ENCODE measurements at regions not wholly inside any gene's neighbourhood (a gene's known extent, or its start where the extent isn't known, plus 50 kb on each side); places are given as distances from the start of the nearest gene placed in this dataset.

- DNase-seq (ENCODE audit: low read depth, low spot score), result no peak
- peak overlapping the region; percentile 100 for H3K27ac ChIP-seq
- peak overlapping the region; percentile 24 for H3K9ac ChIP-seq (ENCODE audit: insufficient read length)
- no peaks in the 10 kb centered on the region for H3K9me3 ChIP-seq (ENCODE audit: low read depth, low read length)
- TF ChIP-seq FOXP2 (optimal IDR thresholded peaks at IDR 0.05; ENCODE audit: control extremely low read depth, extremely low read length, insufficient read depth) (no peak), EZH2 (IDR thresholded peaks at IDR 0.05) (no peak), POLR2AphosphoS5 (IDR thresholded peaks at IDR 0.05; ENCODE audit: borderline replicate concordance, low read depth, low read length) (no peak)
- H3K36me3 ChIP-seq (ENCODE audit: insufficient read depth, low read length), result peaks cover 79% of the 10 kb centered on the region
- H3K4me3 ChIP-seq, result peak overlapping the region; percentile 39; the same call in 1 of the 2 replicates
Observed at GRCh38 chr1:198893763-198894444, 255.1 kb downstream of the PTPRC start.

DNA sequence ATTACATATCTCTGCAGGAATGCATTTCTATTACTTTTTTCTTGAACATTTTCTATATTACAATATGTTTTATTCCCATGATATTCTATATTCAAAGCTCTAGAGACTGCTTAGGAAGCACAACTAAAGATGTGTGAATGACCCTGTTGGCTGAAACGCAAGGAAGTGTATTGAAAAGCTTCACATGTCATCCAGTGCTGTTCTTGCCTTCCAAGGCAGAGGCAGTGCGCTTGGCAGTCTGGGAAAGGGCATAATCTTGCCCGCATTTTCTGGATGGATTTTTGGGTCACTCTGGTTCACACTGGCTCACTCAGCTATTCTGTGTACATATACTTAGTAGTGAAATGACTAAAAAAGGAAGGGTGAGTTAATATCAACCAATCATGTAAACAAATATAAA is 262.4 kb downstream of the PTPRC start:
- peaks cover 68% of the 10 kb centered on the region for H3K36me3 ChIP-seq (ENCODE audit: insufficient read depth, low read length)
- no peak for TF ChIP-seq POLR2AphosphoS5 (IDR thresholded peaks at IDR 0.05; ENCODE audit: borderline replicate concordance, low read depth, low read length)
- TF ChIP-seq FOXP2 (optimal IDR thresholded peaks at IDR 0.05; ENCODE audit: control extremely low read depth, extremely low read length, insufficient read depth), result no peak
- no peak for TF ChIP-seq EZH2 (IDR thresholded peaks at IDR 0.05)
- peak overlapping the region; percentile 100 for H3K27ac ChIP-seq
- H3K9ac ChIP-seq (ENCODE audit: insufficient read length), result peak overlapping the region; percentile 84
- no peaks in the 10 kb centered on the region for H3K9me3 ChIP-seq (ENCODE audit: low read depth, low read length)
- H3K4me3 ChIP-seq, result peak overlapping the region; percentile 76
- no peak for DNase-seq (ENCODE audit: low read depth, low spot score)

DNA sequence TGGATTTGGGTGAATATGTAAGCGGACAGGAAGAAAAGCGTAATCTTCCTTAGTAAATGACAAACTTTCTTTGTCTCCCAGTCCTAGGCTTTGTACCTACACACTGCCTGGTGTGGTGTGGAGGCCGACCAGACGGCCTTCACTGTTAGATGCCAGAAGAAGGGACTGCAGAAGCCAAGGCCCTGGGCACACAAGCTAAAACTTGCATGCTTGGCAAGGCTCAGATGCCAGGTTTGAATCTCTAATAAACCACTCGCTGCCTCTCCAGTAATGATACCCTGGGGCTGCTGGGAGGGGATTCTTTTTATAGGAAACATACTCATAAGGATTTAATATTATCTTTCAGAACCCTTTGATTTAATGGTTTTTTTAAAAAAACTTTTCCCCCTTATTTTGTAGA is 263.8 kb downstream of the PTPRC start:
- Histone ChIP-seq H3K27ac (peak overlapping the region; percentile 100), H3K36me3 (ENCODE audit: insufficient read depth, low read length) (peaks cover 71% of the 10 kb centered on the region), H3K4me3 (peak overlapping the region; percentile 76), H3K9me3 (ENCODE audit: low read depth, low read length) (no peaks in the 10 kb centered on the region), H3K9ac (ENCODE audit: insufficient read length) (peak overlapping the region; percentile 84)
- peak; percentile 43 for TF ChIP-seq POLR2AphosphoS5 (IDR thresholded peaks at IDR 0.05; ENCODE audit: borderline replicate concordance, low read depth, low read length)
- peak; percentile 20 for TF ChIP-seq FOXP2 (optimal IDR thresholded peaks at IDR 0.05; ENCODE audit: control extremely low read depth, extremely low read length, insufficient read depth)
- TF ChIP-seq EZH2 (IDR thresholded peaks at IDR 0.05), result no peak
- peak; percentile 93 for DNase-seq (ENCODE audit: low read depth, low spot score)

DNA sequence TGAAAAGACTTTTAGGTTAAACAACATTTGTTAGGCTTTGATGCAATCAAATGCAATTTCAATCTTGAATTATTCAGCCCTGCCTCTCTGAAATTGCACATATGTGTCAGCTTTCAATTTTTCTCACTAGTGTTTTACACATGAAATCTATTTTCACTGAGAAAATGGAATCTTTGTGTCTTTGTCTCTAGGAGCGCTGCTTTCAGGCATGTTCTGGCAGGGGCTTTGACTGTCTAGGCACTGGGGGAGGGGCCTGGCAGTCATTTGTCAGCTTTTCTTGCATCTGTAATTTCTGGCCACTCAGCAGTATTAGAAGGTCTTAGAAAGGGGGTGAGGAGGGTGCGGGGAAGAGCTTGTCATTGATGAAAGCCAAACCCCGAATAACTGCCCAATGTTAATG is 264.4 kb downstream of the PTPRC start:
- Histone ChIP-seq H3K9me3 (ENCODE audit: low read depth, low read length) (no peaks in the 10 kb centered on the region), H3K4me3 (peak overlapping the region; percentile 76), H3K27ac (peak overlapping the region; percentile 100), H3K9ac (ENCODE audit: insufficient read length) (peak overlapping the region; percentile 84), H3K36me3 (ENCODE audit: insufficient read depth, low read length) (peaks cover 70% of the 10 kb centered on the region)
- DNase-seq (ENCODE audit: low read depth, low spot score), result no peak
- TF ChIP-seq POLR2AphosphoS5 (IDR thresholded peaks at IDR 0.05; ENCODE audit: borderline replicate concordance, low read depth, low read length) (peak; percentile 53), FOXP2 (optimal IDR thresholded peaks at IDR 0.05; ENCODE audit: control extremely low read depth, extremely low read length, insufficient read depth) (no peak), EZH2 (IDR thresholded peaks at IDR 0.05) (no peak)

- peak overlapping the region; percentile 100 for H3K27ac ChIP-seq
- DNase-seq (ENCODE audit: low read depth, low spot score), result no peak
- peak overlapping the region; percentile 76 for H3K4me3 ChIP-seq
- peaks cover 68% of the 10 kb centered on the region for H3K36me3 ChIP-seq (ENCODE audit: insufficient read depth, low read length)
- no peaks in the 10 kb centered on the region for H3K9me3 ChIP-seq (ENCODE audit: low read depth, low read length)
- peak overlapping the region; percentile 84 for H3K9ac ChIP-seq (ENCODE audit: insufficient read length)
- TF ChIP-seq FOXP2 (optimal IDR thresholded peaks at IDR 0.05; ENCODE audit: control extremely low read depth, extremely low read length, insufficient read depth), result no peak
- no peak for TF ChIP-seq EZH2 (IDR thresholded peaks at IDR 0.05)
- TF ChIP-seq POLR2AphosphoS5 (IDR thresholded peaks at IDR 0.05; ENCODE audit: borderline replicate concordance, low read depth, low read length), result 0 out of 2 replicates have a peak, but pooled peaks have one; percentile 7
Observed at GRCh38 chr1:198903621-198904020, 264.8 kb downstream of the PTPRC start.

DNA sequence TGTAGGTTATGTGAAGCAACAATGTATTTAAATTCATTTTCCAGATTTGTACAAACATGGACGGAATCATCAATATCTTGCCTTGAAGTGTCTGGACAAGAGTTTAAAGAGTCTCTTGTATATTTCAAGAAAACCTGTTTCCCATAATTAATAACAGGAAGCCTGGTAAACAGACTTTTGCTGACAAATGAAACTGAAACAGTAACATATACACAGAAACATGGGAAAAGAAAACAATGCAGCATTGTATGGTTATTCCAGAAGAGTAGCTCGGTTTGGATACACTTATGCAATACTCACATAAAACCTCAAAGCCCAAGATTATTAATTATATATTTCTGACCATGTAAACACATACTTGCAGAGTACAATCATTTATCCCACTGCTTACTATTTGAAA is 265.5 kb downstream of the PTPRC start:
- Histone ChIP-seq H3K4me3 (peak overlapping the region; percentile 76), H3K27ac (peak overlapping the region; percentile 100), H3K36me3 (ENCODE audit: insufficient read depth, low read length) (peaks cover 61% of the 10 kb centered on the region), H3K9me3 (ENCODE audit: low read depth, low read length) (no peaks in the 10 kb centered on the region), H3K9ac (ENCODE audit: insufficient read length) (peak overlapping the region; percentile 84)
- TF ChIP-seq EZH2 (IDR thresholded peaks at IDR 0.05), result no peak
- no peak for TF ChIP-seq POLR2AphosphoS5 (IDR thresholded peaks at IDR 0.05; ENCODE audit: borderline replicate concordance, low read depth, low read length)
- TF ChIP-seq FOXP2 (optimal IDR thresholded peaks at IDR 0.05; ENCODE audit: control extremely low read depth, extremely low read length, insufficient read depth), result no peak
- DNase-seq (ENCODE audit: low read depth, low spot score), result no peak

DNA sequence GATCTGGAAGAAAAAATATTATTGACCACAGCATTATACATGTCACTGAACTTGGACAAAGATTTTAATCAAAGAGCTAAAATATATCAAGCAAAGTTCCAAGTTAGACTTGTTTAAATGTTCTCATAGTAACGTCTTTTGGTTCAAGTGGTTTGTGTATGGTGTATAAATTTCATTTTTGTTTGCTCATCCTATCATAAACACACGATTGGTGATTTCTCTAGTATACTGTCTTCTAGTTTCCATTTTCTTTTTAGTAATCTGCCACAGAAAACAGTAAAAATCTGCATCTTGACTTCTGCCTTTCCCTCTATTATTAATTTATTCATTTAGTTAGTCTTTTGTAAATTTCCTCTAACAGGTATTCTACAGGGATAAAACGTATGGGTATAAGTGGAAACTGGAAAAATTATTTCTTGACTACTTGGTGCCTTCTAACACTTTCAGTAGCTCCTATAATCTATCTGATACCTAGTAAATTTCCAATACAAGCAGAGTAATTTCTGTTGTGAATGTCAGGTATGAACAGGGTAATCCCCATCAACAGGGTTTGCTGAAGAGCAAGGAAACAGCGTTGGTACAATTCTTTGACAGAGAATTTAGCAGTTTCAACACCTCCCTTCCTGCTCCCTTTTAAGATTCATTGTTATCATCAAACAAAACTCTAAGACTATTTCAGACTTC is 268.0 kb downstream of the PTPRC start:
- H3K9me3 ChIP-seq (ENCODE audit: low read depth, low read length), result no peaks in the 10 kb centered on the region
- no peak for TF ChIP-seq FOXP2 (optimal IDR thresholded peaks at IDR 0.05; ENCODE audit: control extremely low read depth, extremely low read length, insufficient read depth)
- TF ChIP-seq EZH2 (IDR thresholded peaks at IDR 0.05), result no peak
- no peak for TF ChIP-seq POLR2AphosphoS5 (IDR thresholded peaks at IDR 0.05; ENCODE audit: borderline replicate concordance, low read depth, low read length)
- H3K36me3 ChIP-seq (ENCODE audit: insufficient read depth, low read length), result peaks cover 50% of the 10 kb centered on the region
- peak overlapping the region; percentile 12 for H3K4me3 ChIP-seq
- no peak for DNase-seq (ENCODE audit: low read depth, low spot score)
- H3K9ac ChIP-seq (ENCODE audit: insufficient read length), result peak overlapping the region; percentile 30
- H3K27ac ChIP-seq, result peak overlapping the region; percentile 100

DNA sequence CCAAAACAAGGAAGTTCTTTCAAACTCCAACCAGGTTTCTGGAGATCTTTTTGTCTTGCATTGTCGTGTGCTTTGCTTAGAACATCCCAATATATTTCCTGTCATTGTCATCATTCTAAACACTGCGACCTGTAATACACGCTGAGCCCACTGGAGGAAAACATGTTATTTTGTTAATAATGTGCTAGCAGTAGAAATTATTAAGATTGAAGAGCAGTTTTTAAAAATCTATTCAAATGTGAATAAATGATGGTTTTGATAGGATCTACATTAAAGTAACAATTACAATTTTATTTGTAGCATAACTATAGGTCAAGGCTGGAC is 268.5 kb downstream of the PTPRC start:
- DNase-seq (ENCODE audit: low read depth, low spot score), result no peak
- no peak for TF ChIP-seq POLR2AphosphoS5 (IDR thresholded peaks at IDR 0.05; ENCODE audit: borderline replicate concordance, low read depth, low read length)
- no peak for TF ChIP-seq FOXP2 (optimal IDR thresholded peaks at IDR 0.05; ENCODE audit: control extremely low read depth, extremely low read length, insufficient read depth)
- TF ChIP-seq EZH2 (IDR thresholded peaks at IDR 0.05), result no peak
- H3K27ac ChIP-seq, result peak overlapping the region; percentile 100
- no peak overlapping the region for H3K9ac ChIP-seq (ENCODE audit: insufficient read length)
- H3K36me3 ChIP-seq (ENCODE audit: insufficient read depth, low read length), result peaks cover 55% of the 10 kb centered on the region
- H3K4me3 ChIP-seq, result no peak overlapping the region
- no peaks in the 10 kb centered on the region for H3K9me3 ChIP-seq (ENCODE audit: low read depth, low read length)

All from SK-N-MC (cell line).